Pons (tissue), 1 donor: ENCODE measurements at regions not wholly inside any gene's neighbourhood (a gene's known extent, or its start where the extent isn't known, plus 50 kb on each side); places are given as distances from the start of the nearest gene placed in this dataset.

Experiments
- DNase-seq: peaks from one replicate; pipeline ENCODE4 v3.0.0-alpha.2; 2016; ENCODE audit warnings: low spot score

DNA sequence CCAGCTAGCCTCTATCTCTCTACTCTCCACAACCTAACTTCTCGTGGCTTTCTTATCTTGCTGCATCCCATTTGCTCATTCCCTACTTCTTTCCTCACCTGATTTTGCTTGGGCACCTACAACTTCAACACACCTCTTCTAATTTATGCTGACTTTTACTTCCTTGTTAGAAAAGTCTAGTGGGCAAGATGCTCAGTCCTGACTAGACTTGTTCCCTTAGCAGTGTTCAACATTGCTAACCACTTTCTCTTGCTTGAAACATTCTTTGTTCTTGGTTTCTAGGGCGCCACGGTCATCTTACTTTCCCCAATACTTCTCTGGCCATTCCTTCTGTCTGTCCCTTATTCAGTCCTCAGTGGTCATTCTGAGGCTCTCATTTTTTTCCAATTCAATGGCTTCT, 454.7 kb upstream of the CWC22 start:
- DNase-seq: no peak

- DNase-seq: peak; percentile 1
These were observed 449.7 kb upstream of the CWC22 start for GRCh38 chr2:180456801-180457200.

DNA sequence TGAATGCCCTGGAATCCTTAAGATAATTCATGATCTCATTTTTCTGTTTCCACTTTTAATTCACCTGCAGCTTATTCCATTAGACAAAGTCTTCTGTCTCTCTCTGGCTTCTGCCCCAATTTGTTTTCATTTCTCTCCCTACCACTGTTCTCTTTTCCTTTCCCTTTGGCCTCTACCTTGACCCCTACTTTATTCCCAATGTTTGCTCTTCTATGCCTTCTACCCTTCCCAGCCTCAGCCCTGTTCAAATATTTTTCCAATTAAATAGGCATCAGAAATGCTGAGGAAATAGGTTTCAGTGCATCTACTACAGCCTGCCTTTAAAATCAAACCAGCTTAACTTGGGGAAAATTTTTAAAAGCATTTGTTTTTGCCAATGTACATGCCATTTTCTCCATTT, 443.7 kb upstream of the CWC22 start:
- DNase-seq: no peak

- no peak for DNase-seq
These were observed 442.2 kb upstream of the CWC22 start for GRCh38 chr2:180449171-180449915.

DNA sequence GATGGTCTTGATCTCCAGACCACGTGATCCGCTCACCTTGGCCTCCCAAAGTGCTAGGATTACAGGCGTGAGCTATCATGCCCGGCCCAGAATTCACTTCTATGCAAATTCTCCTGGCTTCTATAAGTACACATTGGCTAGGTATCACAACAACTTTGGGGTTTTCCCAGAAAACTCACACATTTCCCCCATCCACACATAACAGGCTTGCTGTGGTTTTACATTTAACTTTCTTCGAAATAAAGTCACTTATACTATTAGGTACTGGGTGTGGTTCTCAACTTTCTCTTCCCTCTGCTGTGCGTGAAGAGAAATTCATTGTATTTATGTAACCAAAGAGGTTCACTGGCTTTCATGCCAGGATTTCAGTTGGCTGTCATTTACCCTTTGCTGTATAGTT, 439.4 kb upstream of the CWC22 start:
- no peak for DNase-seq

DNA sequence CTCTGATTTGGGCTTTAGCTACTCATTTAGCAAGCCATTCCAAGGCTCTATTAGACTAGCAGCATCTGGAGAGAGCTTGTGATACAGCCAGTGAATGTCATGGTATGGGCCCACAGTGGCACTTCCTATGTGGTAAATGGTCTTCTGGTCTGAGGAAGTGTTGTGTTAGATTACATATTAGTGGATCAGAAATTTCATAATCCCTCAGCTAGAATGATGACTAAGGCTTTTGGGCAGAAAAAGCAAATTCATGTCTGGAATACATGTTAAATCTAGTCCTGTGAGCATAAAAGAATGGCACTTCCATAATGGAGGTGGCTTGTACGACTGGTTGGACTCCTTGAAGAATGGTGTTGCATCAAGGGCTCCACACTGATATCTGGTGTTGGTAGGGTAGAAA, 436.8 kb upstream of the CWC22 start:
- no peak for DNase-seq

DNA sequence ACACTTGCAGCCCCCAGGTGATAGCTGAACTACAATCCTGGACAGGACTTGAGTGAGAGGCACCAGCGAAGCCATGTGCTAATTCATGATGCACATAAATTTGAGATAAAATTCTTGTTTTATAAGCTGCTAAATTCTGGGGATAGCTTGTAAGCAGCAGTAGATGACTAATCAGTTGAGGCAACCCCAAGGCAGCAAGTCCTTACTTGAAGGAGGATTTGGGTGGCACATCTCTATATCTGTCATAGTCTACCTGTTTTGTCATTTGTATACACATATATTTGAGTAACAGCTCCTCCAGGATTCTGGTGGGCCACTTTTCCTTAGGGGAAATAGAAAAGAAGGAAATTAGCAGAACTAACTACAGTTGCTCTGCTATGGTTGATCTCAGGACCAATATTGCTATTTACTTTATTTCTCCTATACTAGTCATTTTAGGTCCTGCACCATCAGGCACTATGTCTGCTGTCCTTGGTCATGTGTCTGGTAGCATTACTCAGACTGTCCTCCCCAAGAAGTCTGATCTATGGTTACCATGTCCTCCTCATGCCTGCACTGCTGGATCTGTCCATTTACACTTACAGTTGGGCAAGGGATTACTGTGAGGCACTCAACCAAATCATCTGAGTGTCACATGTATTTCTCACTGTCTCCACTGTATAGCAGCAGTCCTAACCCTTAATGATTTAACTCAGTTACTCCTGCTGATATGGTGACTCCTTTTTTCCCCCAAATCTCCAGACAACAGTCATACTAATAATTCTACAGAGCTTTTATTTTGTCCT, 436.0 kb upstream of the CWC22 start:
- DNase-seq: no peak

GRCh38 chr2:180419212-180419611, 412.1 kb upstream of the CWC22 start:
- DNase-seq: no peak

GRCh38 chr2:180416627-180417026, 409.5 kb upstream of the CWC22 start:
- no peak for DNase-seq

- no peak for DNase-seq
These were observed 406.2 kb upstream of the CWC22 start for GRCh38 chr2:180413336-180413735.

DNA sequence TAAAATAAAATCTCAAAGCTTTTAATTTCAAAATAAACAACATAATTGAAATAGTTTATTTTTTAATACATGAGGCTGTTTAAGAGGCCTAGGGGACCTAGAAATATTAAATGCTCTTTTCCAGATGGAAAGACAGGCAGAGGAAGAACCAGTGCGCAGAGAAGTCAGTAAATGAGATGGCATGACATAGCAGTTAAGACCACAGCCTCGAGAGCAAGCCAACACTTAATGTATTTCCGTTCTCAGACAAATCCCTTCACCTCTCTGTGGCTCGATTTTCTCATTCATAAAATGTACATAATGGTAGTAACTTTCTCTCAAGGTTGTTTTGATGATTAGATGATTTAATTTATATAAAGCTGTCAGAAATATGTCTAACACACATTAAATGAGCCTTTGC, 405.1 kb upstream of the CWC22 start:
- DNase-seq: no peak

- DNase-seq: no peak
These were observed 404.6 kb upstream of the CWC22 start for GRCh38 chr2:180411661-180412060.

DNA sequence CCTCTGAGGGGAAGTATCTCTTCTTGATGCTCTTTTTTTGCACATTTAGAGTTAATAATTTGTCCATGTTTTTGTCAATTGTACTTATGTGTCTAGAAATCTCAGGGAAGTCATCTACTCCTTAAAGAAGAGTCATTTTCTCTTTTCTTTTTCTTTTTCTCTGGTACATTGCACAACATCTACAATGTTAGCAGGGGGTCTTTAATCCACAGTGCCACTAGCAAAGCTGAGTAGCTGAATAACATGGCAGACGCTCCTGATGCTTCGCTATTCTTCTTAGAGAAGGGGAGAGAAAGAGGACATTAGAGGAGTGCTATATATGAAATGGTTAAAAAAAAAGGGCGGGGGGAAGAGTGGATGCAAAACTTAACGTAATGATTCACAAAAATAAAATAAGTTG, 399.6 kb upstream of the CWC22 start:
- DNase-seq: no peak

GRCh38 chr2:180405520-180405919, 398.4 kb upstream of the CWC22 start:
- no peak for DNase-seq

- DNase-seq: no peak
These were observed 387.2 kb upstream of the CWC22 start for GRCh38 chr2:180394305-180394704.

DNA sequence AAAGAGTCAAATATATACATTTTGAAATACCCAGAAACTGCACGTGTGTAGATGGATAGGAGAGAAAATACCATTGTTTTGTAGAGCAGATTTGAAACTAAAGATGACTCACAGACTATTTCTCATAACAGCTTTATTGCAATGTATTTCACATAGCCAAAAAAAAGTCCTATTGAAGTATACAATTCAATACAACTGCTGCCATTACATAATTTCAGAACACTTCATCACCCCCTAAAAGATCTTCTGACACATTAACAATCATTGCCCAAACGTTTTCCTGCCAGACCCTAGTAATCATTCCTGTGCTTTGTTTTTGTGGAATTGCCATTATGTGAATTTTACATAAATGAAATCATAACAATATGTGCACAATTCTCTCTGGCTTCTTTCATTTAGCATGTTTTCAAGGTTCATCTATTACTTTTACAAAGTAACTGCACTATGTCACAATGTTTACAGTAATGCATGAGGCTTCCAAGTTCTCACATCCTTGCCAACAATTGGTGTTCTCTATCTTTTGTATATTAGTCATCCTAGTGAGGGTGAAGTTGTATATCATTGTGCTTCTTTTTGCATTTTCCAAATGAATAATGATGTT, 378.6 kb upstream of the CWC22 start:
- no peak for DNase-seq

DNA sequence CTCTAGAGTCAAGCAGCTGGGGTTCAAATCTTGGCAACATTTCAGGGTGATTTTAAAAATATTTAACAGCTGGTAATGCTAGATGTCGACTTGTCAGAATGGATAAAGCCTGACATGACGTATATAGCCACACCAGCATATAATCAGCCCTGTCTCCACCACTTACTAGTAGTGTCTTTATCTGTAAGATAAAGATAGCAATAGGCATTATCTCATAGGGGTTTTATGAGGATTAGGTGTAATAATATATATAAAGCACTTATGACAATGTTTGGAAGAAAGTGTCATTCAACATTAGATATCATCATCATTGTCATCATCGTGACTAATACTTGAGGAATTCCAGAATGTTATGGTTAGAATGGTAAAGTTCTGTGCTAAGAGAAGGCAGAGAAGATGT, 369.0 kb upstream of the CWC22 start:
- no peak for DNase-seq

- DNase-seq: no peak
These were observed 367.6 kb upstream of the CWC22 start for GRCh38 chr2:180374502-180375281.

DNA sequence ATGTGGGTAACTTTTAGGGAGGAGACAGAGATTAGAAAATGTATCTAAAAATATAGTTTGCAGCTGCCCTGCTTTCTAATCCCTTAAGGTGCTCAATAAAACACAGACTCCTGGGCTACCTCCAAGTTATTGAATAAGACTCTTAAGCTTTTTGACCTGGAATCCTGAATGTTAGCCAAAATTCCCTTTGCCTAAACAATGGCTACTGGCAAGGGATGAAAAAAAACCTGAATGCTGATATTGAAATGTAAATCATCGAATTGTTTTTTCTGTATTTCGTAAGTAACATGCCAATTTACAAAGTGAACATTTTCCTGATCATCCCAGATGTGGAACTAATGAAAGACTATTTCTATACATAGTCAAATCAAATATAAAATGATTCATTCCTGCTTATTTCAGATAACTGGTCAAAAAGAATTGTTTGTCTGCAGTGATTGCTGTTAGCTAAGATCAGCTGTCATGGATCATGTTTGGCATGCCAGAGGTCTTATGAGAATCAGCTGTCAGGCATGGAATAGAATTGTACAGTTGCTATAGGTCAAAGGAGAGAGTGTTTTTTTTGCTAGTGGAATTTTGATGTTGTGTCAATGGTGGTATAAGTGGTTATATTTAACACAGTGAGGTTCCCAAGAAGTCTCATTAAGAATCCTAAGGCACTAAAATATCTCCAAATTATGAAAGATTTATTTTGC, 363.6 kb upstream of the CWC22 start:
- DNase-seq: no peak

DNA sequence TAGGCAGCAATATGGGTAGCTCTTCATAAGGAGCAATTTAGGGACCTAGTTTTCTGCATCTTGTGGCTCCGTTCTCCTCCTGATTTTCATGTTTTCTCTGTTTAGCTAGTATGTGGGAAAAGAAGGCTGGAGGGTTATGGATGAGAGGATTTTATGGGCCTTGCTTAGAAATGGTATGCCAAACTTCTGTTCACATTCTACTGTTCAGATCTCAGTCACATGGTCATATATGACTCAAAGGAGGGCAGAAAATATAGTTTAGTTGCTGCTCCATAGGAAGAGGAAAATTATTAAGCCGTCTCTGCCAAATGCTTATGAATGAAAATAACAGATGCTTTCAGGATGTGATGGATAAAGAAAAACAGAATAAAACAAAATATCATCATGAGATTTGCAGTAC, 361.8 kb upstream of the CWC22 start:
- DNase-seq: no peak

GRCh38 chr2:180367815-180368214, 360.7 kb upstream of the CWC22 start:
- no peak for DNase-seq

DNA sequence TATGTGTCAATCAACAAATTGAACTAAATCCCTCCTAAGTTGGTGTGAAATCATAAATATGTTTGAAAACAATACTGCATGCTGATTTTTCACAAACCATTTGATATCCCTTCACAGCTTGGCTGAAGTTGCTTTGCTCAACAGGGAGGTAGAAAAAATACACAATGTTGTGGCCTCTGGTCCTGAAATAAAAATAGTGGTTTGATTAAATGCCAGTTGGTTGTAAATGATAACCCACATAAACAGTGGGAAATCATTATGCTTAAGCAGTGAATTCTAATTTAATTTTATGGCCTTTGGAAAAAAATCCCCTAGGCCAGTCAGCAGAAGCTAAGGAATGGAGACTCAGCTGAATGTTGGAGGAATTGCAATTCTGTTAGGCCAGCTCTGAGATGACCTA, 359.4 kb upstream of the CWC22 start:
- no peak for DNase-seq
